SH-SY5Y (cell line): ENCODE measurements at regions not wholly inside any gene's neighbourhood (a gene's known extent, or its start where the extent isn't known, plus 50 kb on each side); places are given as distances from the start of the nearest gene placed in this dataset.

Experiments used
- GATA2 ChIP-seq: IDR thresholded peaks from 2 replicates; pipeline ENCODE4 v1.6.1; 2011; ENCODE audit warnings: mild to moderate bottlenecking, low read depth, low read length
- GATA3 ChIP-seq: IDR thresholded peaks from 2 replicates; pipeline ENCODE4 v1.6.1; 2011; ENCODE audit warnings: low read depth, mild to moderate bottlenecking, low read length, moderate library complexity

GRCh38 chr14:106309423-106309822 lies 783.0 kb downstream of the TMEM121 start:
- no peak for TF ChIP-seq GATA3
- TF ChIP-seq GATA2 = no peak
